ENCODE measurements at regions not wholly inside any gene's neighbourhood (a gene's known extent, or its start where the extent isn't known, plus 50 kb on each side); places are given as distances from the start of the nearest gene placed in this dataset.
"Not testable (repeated sequence)": the region's sequence is repeated elsewhere in the genome, so short reads cannot be mapped to it uniquely, and the experiment has no call there.

GRCh38 chr4:53706422-53707032 is 115.2 kb upstream of the LNX1 start:
- H3K4me3 ChIP-seq (ENCODE audit: low read depth, low read length) = no peak overlapping the region
- in situ Hi-C loops (cut with HindIII; ENCODE audit: low sequenced_read_pairs) = no loop called here
- TF ChIP-seq CTCF (IDR thresholded peaks at IDR 0.05; ENCODE audit: low read depth, low read length) = peak; percentile 73
- DNase-seq (ENCODE audit: low read depth, low spot score) = peak; percentile 70

DNA sequence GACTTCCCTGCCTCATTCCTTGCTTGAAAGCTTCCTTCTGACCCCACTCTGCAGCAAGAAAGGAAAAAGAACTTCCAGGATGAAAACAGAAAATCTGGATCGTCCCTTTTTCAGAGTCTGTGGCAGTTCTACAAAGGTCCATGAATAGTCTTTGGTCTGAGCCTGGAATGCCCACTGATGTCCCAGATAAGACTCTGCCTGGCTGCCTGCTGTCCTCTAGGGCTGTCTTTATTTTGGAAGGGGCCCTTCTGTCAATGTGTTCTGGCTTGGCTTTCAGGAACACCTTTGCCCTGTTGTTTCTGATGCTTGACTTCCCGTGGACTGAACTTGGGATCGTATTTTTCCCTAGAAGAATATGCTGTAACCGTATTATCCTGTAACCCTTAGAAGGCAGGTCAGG is 114.7 kb upstream of the LNX1 start:
- no peak overlapping the region for H3K4me3 ChIP-seq (ENCODE audit: low read depth, low read length)
- no peak for TF ChIP-seq CTCF (IDR thresholded peaks at IDR 0.05; ENCODE audit: low read depth, low read length)
- in situ Hi-C loops (cut with HindIII; ENCODE audit: low sequenced_read_pairs) = no loop called here
- DNase-seq (ENCODE audit: low read depth, low spot score) = no peak

- in situ Hi-C loops (cut with HindIII; ENCODE audit: low sequenced_read_pairs) = no loop called here
Measured at GRCh38 chr4:53705151-53705764, 114.0 kb upstream of the LNX1 start.

GRCh38 chr4:53704329-53704728 is 113.0 kb upstream of the LNX1 start:
- no peak for DNase-seq (ENCODE audit: low read depth, low spot score)
- no peak overlapping the region for H3K4me3 ChIP-seq (ENCODE audit: low read depth, low read length)
- no peak for TF ChIP-seq CTCF (IDR thresholded peaks at IDR 0.05; ENCODE audit: low read depth, low read length)
- in situ Hi-C loops (cut with HindIII; ENCODE audit: low sequenced_read_pairs) = no loop called here

More at GRCh38 chr4:53705151-53705764, 114.0 kb upstream of the LNX1 start:
- no peak for DNase-seq (ENCODE audit: low read depth, low spot score)
- TF ChIP-seq CTCF (IDR thresholded peaks at IDR 0.05; ENCODE audit: low read depth, low read length) = no peak
- no peak overlapping the region for H3K4me3 ChIP-seq (ENCODE audit: low read depth, low read length)

- no peak overlapping the region for H3K4me3 ChIP-seq (ENCODE audit: low read depth, low read length)
- in situ Hi-C loops (cut with HindIII; ENCODE audit: low sequenced_read_pairs) = no loop called here
- TF ChIP-seq CTCF (IDR thresholded peaks at IDR 0.05; ENCODE audit: low read depth, low read length) = no peak
Measured at GRCh38 chr4:53703267-53703655, 112.0 kb upstream of the LNX1 start.

GRCh38 chr4:53702334-53703266 is 111.3 kb upstream of the LNX1 start:
- H3K4me3 ChIP-seq (ENCODE audit: low read depth, low read length) = no peak overlapping the region
- in situ Hi-C loops (cut with HindIII; ENCODE audit: low sequenced_read_pairs) = no loop called here
- peak; percentile 90 for DNase-seq (ENCODE audit: low read depth, low spot score)
- TF ChIP-seq CTCF (IDR thresholded peaks at IDR 0.05; ENCODE audit: low read depth, low read length) = peak; percentile 38

More at GRCh38 chr4:53703267-53703655, 112.0 kb upstream of the LNX1 start:
- no peak for DNase-seq (ENCODE audit: low read depth, low spot score)

- DNase-seq (ENCODE audit: low read depth, low spot score); in situ Hi-C loops (cut with HindIII; ENCODE audit: low sequenced_read_pairs); H3K4me3 ChIP-seq (ENCODE audit: low read depth, low read length): not testable (repeated sequence)
Measured at GRCh38 chr4:53701260-53701659, 110.0 kb upstream of the LNX1 start.

GRCh38 chr4:53699310-53699709 is 108.0 kb upstream of the LNX1 start:
- DNase-seq (ENCODE audit: low read depth, low spot score); H3K4me3 ChIP-seq (ENCODE audit: low read depth, low read length); in situ Hi-C loops (cut with HindIII; ENCODE audit: low sequenced_read_pairs): not testable (repeated sequence)

Data from astrocyte of the spinal cord (primary cell).